Astrocyte (in vitro differentiated cells and primary cell): ENCODE measurements at regions not wholly inside any gene's neighbourhood (a gene's known extent, or its start where the extent isn't known, plus 50 kb on each side); places are given as distances from the start of the nearest gene placed in this dataset.

Source experiments
- DNase-seq: peaks from one replicate; pipeline ENCODE4 v3.0.0-alpha.2; 2010; ENCODE audit warnings: low read depth
- FAIRE-seq: peaks from 2 replicates; lab custom pipeline; 2011; peaks lifted over from hg19 to GRCh38; lab: Jason Lieb, UNC
- H2AFZ ChIP-seq: 2 replicates; pipeline ENCODE4 v1.6.0; 2012; ENCODE audit warnings: low read depth, low read length, inconsistent platforms
- H3K27ac ChIP-seq: 2 replicates; pipeline ENCODE4 v1.5.1; 2011; ENCODE audit warnings: low read depth, low read length, inconsistent platforms
- H3K27me3 ChIP-seq: 2 replicates; pipeline ENCODE4 v1.6.0; 2011; ENCODE audit warnings: low read length, inconsistent platforms; ENCODE audit not compliant: insufficient read depth
- H3K36me3 ChIP-seq: 2 replicates; pipeline ENCODE4 v1.5.1; 2011; ENCODE audit warnings: low read length, inconsistent platforms; ENCODE audit not compliant: insufficient read depth
- H3K4me1 ChIP-seq: 2 replicates; pipeline ENCODE4 v1.5.1; 2011; ENCODE audit warnings: low read length, inconsistent platforms; ENCODE audit not compliant: insufficient read depth
- H3K4me2 ChIP-seq: 2 replicates; pipeline ENCODE4 v1.6.0; 2012; ENCODE audit warnings: low read length, inconsistent platforms
- H3K4me3 ChIP-seq: 2 replicates; pipeline ENCODE4 v1.5.1; 2011; ENCODE audit warnings: low read depth, mild to moderate bottlenecking, low read length, inconsistent platforms; ENCODE audit not compliant: insufficient read depth
- H3K79me2 ChIP-seq: 2 replicates; pipeline ENCODE4 v1.6.0; 2012; ENCODE audit warnings: mild to moderate bottlenecking, low read length, inconsistent platforms; ENCODE audit not compliant: insufficient read depth
- H3K9ac ChIP-seq: 2 replicates; pipeline ENCODE4 v1.6.0; 2012; ENCODE audit warnings: mild to moderate bottlenecking, low read length, inconsistent platforms
- H3K9me3 ChIP-seq: 2 replicates; pipeline ENCODE4 v1.5.1; 2012; ENCODE audit warnings: low read depth, mild to moderate bottlenecking, low read length, inconsistent platforms; ENCODE audit not compliant: insufficient read depth
- H4K20me1 ChIP-seq: 2 replicates; pipeline ENCODE4 v1.6.0; 2012; ENCODE audit warnings: low read length, inconsistent platforms; ENCODE audit not compliant: insufficient read depth
- H3K27ac Mint-ChIP-seq: one replicate; pipeline ENCODE4 v1.8.0; 2021; ENCODE audit warnings: mild to moderate bottlenecking, mixed read lengths; ENCODE audit not compliant: unreplicated experiment
- H3K27me3 Mint-ChIP-seq: one replicate; pipeline ENCODE4 v1.8.0; 2021; ENCODE audit warnings: low read depth, mixed read lengths; ENCODE audit not compliant: unreplicated experiment
- H3K36me3 Mint-ChIP-seq: one replicate; pipeline ENCODE4 v1.8.0; 2021; ENCODE audit warnings: low read depth, mixed read lengths; ENCODE audit not compliant: unreplicated experiment
- H3K4me1 Mint-ChIP-seq: one replicate; pipeline ENCODE4 v1.8.0; 2021; ENCODE audit warnings: low read depth, mixed read lengths; ENCODE audit not compliant: unreplicated experiment
- H3K4me3 Mint-ChIP-seq: one replicate; pipeline ENCODE4 v1.8.0; 2021; ENCODE audit warnings: mild to moderate bottlenecking, moderate library complexity, mixed read lengths; ENCODE audit not compliant: unreplicated experiment
- H3K9me3 Mint-ChIP-seq: one replicate; pipeline ENCODE4 v1.8.0; 2021; ENCODE audit warnings: mild to moderate bottlenecking, mixed read lengths; ENCODE audit not compliant: unreplicated experiment
- EZH2 ChIP-seq: IDR thresholded peaks from 2 replicates; pipeline ENCODE4 v1.6.1; 2012; ENCODE audit warnings: mild to moderate bottlenecking, low read length, inconsistent platforms; ENCODE audit not compliant: insufficient read depth
- TF ChIP-seq, protein P1 (sequence below): IDR thresholded peaks from 2 replicates; pipeline ENCODE4 v1.5.1; 2011; ENCODE audit warnings: low read depth, mild to moderate bottlenecking, inconsistent platforms, low read length, moderate library complexity; ENCODE audit not compliant: insufficient read depth

DNA sequence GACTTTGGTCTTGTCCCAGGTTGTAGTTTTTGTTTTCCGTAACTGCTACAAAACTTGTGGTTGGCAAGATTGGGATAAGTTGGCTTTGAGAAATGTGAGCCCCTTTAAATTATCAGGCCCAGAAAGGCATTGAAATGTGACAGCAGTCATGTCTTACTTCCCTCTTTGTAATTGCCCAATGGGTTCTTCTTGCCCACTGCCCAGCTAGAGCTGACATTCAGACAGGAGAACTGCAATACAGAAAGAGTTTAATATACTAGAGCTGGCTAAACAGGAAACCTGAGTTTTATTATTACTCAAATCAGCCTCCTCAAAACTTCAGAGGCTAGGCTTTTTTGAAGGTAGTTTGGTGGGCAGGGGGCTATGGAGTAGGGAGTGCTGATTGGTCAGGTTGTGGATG lies 288.3 kb downstream of the ZNF674 start:
- no peak overlapping the region for H3K4me2 ChIP-seq
- H3K27ac Mint-ChIP-seq: no peak overlapping the region
- H2AFZ ChIP-seq: no peak overlapping the region
- FAIRE-seq: peak; percentile 98
- no peak for DNase-seq
- no peaks in the 10 kb centered on the region for H4K20me1 ChIP-seq
- peaks cover 2% of the 10 kb centered on the region for H3K9me3 Mint-ChIP-seq
- H3K27me3 ChIP-seq: no peaks in the 10 kb centered on the region
- H3K9me3 ChIP-seq: no peaks in the 10 kb centered on the region
- no peak overlapping the region for H3K27ac ChIP-seq
- H3K27me3 Mint-ChIP-seq: no peaks in the 10 kb centered on the region
- H3K4me3 ChIP-seq: no peak overlapping the region
- no peaks in the 10 kb centered on the region for H3K36me3 ChIP-seq
- peaks cover 14% of the 10 kb centered on the region for H3K4me1 Mint-ChIP-seq
- H3K36me3 Mint-ChIP-seq: no peaks in the 10 kb centered on the region
- H3K79me2 ChIP-seq: no peaks in the 10 kb centered on the region
- H3K9ac ChIP-seq: no peak overlapping the region
- TF ChIP-seq EZH2: no peak
- TF ChIP-seq, protein P1, sequence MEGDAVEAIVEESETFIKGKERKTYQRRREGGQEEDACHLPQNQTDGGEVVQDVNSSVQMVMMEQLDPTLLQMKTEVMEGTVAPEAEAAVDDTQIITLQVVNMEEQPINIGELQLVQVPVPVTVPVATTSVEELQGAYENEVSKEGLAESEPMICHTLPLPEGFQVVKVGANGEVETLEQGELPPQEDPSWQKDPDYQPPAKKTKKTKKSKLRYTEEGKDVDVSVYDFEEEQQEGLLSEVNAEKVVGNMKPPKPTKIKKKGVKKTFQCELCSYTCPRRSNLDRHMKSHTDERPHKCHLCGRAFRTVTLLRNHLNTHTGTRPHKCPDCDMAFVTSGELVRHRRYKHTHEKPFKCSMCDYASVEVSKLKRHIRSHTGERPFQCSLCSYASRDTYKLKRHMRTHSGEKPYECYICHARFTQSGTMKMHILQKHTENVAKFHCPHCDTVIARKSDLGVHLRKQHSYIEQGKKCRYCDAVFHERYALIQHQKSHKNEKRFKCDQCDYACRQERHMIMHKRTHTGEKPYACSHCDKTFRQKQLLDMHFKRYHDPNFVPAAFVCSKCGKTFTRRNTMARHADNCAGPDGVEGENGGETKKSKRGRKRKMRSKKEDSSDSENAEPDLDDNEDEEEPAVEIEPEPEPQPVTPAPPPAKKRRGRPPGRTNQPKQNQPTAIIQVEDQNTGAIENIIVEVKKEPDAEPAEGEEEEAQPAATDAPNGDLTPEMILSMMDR: no peak
- H3K4me3 Mint-ChIP-seq: no peak overlapping the region
- H3K4me1 ChIP-seq: no peaks in the 10 kb centered on the region

DNA sequence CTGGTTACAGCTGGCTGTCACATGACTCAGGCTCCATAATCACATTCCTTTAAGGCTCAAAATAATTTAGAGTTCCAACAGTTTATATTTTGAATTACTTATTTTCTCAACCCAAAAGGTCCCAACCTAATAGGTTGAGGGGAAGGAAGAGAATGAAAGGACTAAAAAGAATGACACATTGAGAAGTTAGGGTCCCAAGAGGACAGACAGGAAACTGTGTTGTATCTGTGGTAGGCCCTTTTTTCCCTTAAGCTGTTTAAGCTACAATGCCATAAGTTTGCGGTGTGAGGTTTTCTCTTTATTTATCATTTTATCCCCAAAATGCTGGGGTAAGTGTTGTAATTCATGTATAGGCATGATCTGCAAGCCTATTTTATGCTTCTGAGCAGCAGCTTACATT lies 290.2 kb downstream of the ZNF674 start:
- H3K4me1 Mint-ChIP-seq: peaks cover 16% of the 10 kb centered on the region
- Histone ChIP-seq H3K4me1 (no peaks in the 10 kb centered on the region), H2AFZ (no peak overlapping the region), H3K9ac (no peak overlapping the region), H3K4me2 (peak overlapping the region; percentile 46), H4K20me1 (no peaks in the 10 kb centered on the region), H3K79me2 (no peaks in the 10 kb centered on the region), H3K4me3 (no peak overlapping the region), H3K9me3 (no peaks in the 10 kb centered on the region), H3K36me3 (no peaks in the 10 kb centered on the region), H3K27me3 (no peaks in the 10 kb centered on the region), H3K27ac (no peak overlapping the region)
- no peak overlapping the region for H3K4me3 Mint-ChIP-seq
- no peak overlapping the region for H3K27ac Mint-ChIP-seq
- DNase-seq: no peak
- no peak for FAIRE-seq
- H3K27me3 Mint-ChIP-seq: no peaks in the 10 kb centered on the region
- TF ChIP-seq, protein P1: no peak
- TF ChIP-seq EZH2: no peak
- peaks cover 2% of the 10 kb centered on the region for H3K9me3 Mint-ChIP-seq
- H3K36me3 Mint-ChIP-seq: no peaks in the 10 kb centered on the region

DNA sequence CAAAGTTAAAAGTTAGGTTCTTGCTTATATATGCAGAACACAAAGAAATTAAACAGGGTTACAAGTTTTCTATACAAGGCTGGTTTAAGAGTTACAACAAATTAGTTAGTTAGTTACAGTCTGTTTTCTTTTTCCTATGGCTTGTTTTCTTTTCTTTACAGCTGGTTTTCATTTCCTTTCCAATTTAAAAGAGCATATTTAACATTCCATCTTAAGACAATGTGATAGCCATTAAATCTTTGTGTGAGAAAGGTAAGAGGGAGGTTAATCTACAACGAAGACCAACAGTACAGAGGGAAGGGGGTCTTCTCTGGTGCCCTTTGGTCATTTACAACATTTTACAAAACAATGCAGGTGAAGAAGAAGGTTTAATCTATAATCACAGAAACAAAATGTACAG lies 290.6 kb downstream of the ZNF674 start:
- FAIRE-seq (peak; percentile 97), DNase-seq (no peak)
- Mint-ChIP-seq H3K9me3 (peaks cover 2% of the 10 kb centered on the region), H3K27me3 (no peaks in the 10 kb centered on the region), H3K4me3 (no peak overlapping the region), H3K27ac (peak overlapping the region; percentile 41), H3K4me1 (peaks cover 16% of the 10 kb centered on the region), H3K36me3 (no peaks in the 10 kb centered on the region)
- no peaks in the 10 kb centered on the region for H3K79me2 ChIP-seq
- no peak overlapping the region for H3K4me3 ChIP-seq
- H3K36me3 ChIP-seq: no peaks in the 10 kb centered on the region
- no peak overlapping the region for H2AFZ ChIP-seq
- H3K27me3 ChIP-seq: no peaks in the 10 kb centered on the region
- no peak overlapping the region for H3K27ac ChIP-seq
- H3K4me2 ChIP-seq: peak overlapping the region; percentile 46
- H3K9ac ChIP-seq: no peak overlapping the region
- H4K20me1 ChIP-seq: no peaks in the 10 kb centered on the region
- H3K9me3 ChIP-seq: no peaks in the 10 kb centered on the region
- TF ChIP-seq, protein P1: no peak
- no peak for TF ChIP-seq EZH2
- H3K4me1 ChIP-seq: no peaks in the 10 kb centered on the region
